HepG2 (cell line): ENCODE measurements at regions not wholly inside any gene's neighbourhood (a gene's known extent, or its start where the extent isn't known, plus 50 kb on each side); places are given as distances from the start of the nearest gene placed in this dataset.

Experiments used
- ARID2 ChIP-seq: sonication (generic); formaldehyde crosslinking; IDR thresholded peaks from 2 replicates; pipeline ENCODE4 v1.8.1; 2022; ENCODE audit warnings: mild to moderate bottlenecking, missing genetic modification reagents, borderline replicate concordance
- ATF7 ChIP-seq, 2 experiments: fragments of 450-650 bp in 1 of 2; sonication (generic) in 1 of 2; formaldehyde crosslinking in 1 of 2; IDR thresholded peaks; 2 replicates each; pipeline versions ENCODE4 v1.4.0 to v1.6.1; 2016 to 2020; ENCODE audit warnings: antibody characterized with exemption in 1 of 2, mild to moderate bottlenecking in 1 of 2, missing genetic modification reagents in 1 of 2
- BCL6 ChIP-seq: IDR thresholded peaks from 2 replicates; pipeline ENCODE4 v1.6.1; 2016; ENCODE audit warnings: missing genetic modification reagents, missing compliant biosample characterization
- EP300 ChIP-seq, 3 experiments: sonication (generic) in 1 of 3; formaldehyde crosslinking in 1 of 3; IDR thresholded peaks; 2 replicates each; pipeline versions ENCODE4 v1.5.1 to v1.6.1; 2011 to 2020; ENCODE audit warnings: low read depth in 2 of 3, low read length in 2 of 3, borderline replicate concordance in 1 of 3, improper control_type of control experiment in 1 of 3, mild to moderate bottlenecking in 1 of 3, missing genetic modification reagents in 1 of 3, moderate library complexity in 1 of 3
- GABPA ChIP-seq, 2 experiments: IDR thresholded peaks; 2 replicates each; pipeline ENCODE4 v1.6.1; 2011 to 2016; ENCODE audit warnings: low read depth in 2 of 2, low read length in 1 of 2, missing biosample characterization in 1 of 2, missing genetic modification characterization in 1 of 2
- GFI1 ChIP-seq: sonication (generic); formaldehyde crosslinking; IDR thresholded peaks from 2 replicates; pipeline ENCODE4 v1.5.0; 2020; ENCODE audit warnings: missing genetic modification reagents, mild to moderate bottlenecking, borderline replicate concordance
- KDM5B ChIP-seq: sonication (generic); formaldehyde crosslinking; IDR thresholded peaks from 2 replicates; pipeline ENCODE4 v1.4.0; 2020; ENCODE audit warnings: missing genetic modification reagents, mild to moderate bottlenecking, borderline replicate concordance
- KLF16 ChIP-seq, 2 experiments: sonication (generic) in 1 of 2; formaldehyde crosslinking in 1 of 2; IDR thresholded peaks; 2 replicates each; pipeline versions ENCODE4 v1.6.1 to v1.8.0; 2016 to 2023; ENCODE audit warnings: missing genetic modification reagents in 2 of 2, missing compliant biosample characterization in 1 of 2
- PHF5A ChIP-seq: IDR thresholded peaks from one replicate; pipeline ENCODE4 v1.6.1; 2018; ENCODE audit warnings: low read depth, missing genetic modification reagents; ENCODE audit not compliant: unreplicated experiment
- ZNF383 ChIP-seq: sonication (generic); formaldehyde crosslinking; IDR thresholded peaks from 2 replicates; pipeline ENCODE4 v1.4.0; 2020; ENCODE audit warnings: missing genetic modification reagents, mild to moderate bottlenecking, borderline replicate concordance
- ZNF570 ChIP-seq: sonication (generic); formaldehyde crosslinking; IDR thresholded peaks from 2 replicates; pipeline ENCODE4 v1.4.0; 2020; ENCODE audit warnings: mild to moderate bottlenecking, missing genetic modification reagents, borderline replicate concordance
- ZNF782 ChIP-seq: sonication (generic); formaldehyde crosslinking; IDR thresholded peaks from 2 replicates; pipeline ENCODE4 v1.4.0; 2020; ENCODE audit warnings: missing genetic modification reagents, mild to moderate bottlenecking, borderline replicate concordance
- ZSCAN22 ChIP-seq: sonication (generic); formaldehyde crosslinking; IDR thresholded peaks from 2 replicates; pipeline ENCODE4 v1.4.0; 2020; ENCODE audit warnings: mild to moderate bottlenecking, missing genetic modification reagents
- ZSCAN30 ChIP-seq: sonication (generic); formaldehyde crosslinking; IDR thresholded peaks from 2 replicates; pipeline ENCODE4 v1.5.0; 2020; ENCODE audit warnings: mild to moderate bottlenecking, missing genetic modification reagents
- TF ChIP-seq, protein P1 (sequence below): sonication (generic); formaldehyde crosslinking; IDR thresholded peaks from 2 replicates; pipeline ENCODE4 v1.9.0; 2022; ENCODE audit warnings: missing genetic modification reagents, mild to moderate bottlenecking, borderline replicate concordance
- TF ChIP-seq, protein P2 (sequence below): sonication (generic); formaldehyde crosslinking; IDR thresholded peaks from 2 replicates; pipeline ENCODE4 v1.5.1; 2020; ENCODE audit warnings: missing genetic modification reagents, mild to moderate bottlenecking, borderline replicate concordance
- TF ChIP-seq, protein P3 (sequence below): sonication (generic); formaldehyde crosslinking; IDR thresholded peaks from 2 replicates; pipeline ENCODE4 v1.4.0; 2020; ENCODE audit warnings: missing genetic modification reagents, low read depth, mild to moderate bottlenecking, borderline replicate concordance
- TF ChIP-seq, protein P4 (sequence below): sonication (generic); formaldehyde crosslinking; IDR thresholded peaks from 2 replicates; pipeline ENCODE4 v1.4.0; 2020; ENCODE audit warnings: mild to moderate bottlenecking, missing genetic modification reagents
- TF ChIP-seq, protein P5 (sequence below): sonication (generic); formaldehyde crosslinking; IDR thresholded peaks from 2 replicates; pipeline ENCODE4 v1.4.0; 2020; ENCODE audit warnings: low read depth, missing genetic modification reagents

DNA sequence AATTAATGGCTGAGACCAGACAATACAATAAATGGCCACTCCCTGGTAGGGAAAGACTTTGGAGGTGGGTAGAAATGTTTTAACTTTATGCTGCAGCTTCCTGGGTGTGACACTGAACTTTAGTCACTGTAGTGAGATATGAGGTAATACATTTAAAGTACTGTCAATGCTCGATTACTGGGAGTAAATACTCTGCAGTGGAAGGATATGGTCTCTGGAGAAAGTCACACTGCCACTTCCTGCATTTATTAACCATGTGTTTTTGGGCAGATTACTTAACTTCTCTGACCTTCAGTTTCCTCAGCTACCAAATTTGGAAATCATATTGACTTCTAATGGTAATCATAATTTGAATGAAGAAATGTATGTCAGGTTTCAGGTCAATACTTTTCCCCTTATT lies 317.1 kb upstream of the TGFBR2 start (continued):
- TF ChIP-seq, protein P1, sequence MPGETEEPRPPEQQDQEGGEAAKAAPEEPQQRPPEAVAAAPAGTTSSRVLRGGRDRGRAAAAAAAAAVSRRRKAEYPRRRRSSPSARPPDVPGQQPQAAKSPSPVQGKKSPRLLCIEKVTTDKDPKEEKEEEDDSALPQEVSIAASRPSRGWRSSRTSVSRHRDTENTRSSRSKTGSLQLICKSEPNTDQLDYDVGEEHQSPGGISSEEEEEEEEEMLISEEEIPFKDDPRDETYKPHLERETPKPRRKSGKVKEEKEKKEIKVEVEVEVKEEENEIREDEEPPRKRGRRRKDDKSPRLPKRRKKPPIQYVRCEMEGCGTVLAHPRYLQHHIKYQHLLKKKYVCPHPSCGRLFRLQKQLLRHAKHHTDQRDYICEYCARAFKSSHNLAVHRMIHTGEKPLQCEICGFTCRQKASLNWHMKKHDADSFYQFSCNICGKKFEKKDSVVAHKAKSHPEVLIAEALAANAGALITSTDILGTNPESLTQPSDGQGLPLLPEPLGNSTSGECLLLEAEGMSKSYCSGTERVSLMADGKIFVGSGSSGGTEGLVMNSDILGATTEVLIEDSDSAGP (CRISPR knock-in tag) = no peak
- TF ChIP-seq, protein P2, sequence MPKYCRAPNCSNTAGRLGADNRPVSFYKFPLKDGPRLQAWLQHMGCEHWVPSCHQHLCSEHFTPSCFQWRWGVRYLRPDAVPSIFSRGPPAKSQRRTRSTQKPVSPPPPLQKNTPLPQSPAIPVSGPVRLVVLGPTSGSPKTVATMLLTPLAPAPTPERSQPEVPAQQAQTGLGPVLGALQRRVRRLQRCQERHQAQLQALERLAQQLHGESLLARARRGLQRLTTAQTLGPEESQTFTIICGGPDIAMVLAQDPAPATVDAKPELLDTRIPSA = no peak
- peak; percentile 44; the same call in 1 of the 2 replicates for TF ChIP-seq BCL6 (CRISPR knock-in tag)
- TF ChIP-seq, protein P3, sequence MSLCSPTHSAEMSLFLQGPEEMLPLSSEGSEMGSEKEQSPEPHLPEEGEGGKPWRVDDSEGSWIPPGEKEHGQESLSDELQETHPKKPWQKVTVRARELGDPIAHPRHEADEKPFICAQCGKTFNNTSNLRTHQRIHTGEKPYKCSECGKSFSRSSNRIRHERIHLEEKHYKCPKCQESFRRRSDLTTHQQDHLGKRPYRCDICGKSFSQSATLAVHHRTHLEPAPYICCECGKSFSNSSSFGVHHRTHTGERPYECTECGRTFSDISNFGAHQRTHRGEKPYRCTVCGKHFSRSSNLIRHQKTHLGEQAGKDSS = no peak
- no peak for TF ChIP-seq ZSCAN22
- TF ChIP-seq PHF5A (CRISPR knock-in tag) = no peak
- TF ChIP-seq, protein P4, sequence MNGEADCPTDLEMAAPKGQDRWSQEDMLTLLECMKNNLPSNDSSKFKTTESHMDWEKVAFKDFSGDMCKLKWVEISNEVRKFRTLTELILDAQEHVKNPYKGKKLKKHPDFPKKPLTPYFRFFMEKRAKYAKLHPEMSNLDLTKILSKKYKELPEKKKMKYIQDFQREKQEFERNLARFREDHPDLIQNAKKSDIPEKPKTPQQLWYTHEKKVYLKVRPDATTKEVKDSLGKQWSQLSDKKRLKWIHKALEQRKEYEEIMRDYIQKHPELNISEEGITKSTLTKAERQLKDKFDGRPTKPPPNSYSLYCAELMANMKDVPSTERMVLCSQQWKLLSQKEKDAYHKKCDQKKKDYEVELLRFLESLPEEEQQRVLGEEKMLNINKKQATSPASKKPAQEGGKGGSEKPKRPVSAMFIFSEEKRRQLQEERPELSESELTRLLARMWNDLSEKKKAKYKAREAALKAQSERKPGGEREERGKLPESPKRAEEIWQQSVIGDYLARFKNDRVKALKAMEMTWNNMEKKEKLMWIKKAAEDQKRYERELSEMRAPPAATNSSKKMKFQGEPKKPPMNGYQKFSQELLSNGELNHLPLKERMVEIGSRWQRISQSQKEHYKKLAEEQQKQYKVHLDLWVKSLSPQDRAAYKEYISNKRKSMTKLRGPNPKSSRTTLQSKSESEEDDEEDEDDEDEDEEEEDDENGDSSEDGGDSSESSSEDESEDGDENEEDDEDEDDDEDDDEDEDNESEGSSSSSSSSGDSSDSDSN = no peak
- TF ChIP-seq KDM5B (CRISPR knock-in tag) = no peak
- no peak for TF ChIP-seq ZNF570 (CRISPR knock-in tag)
- TF ChIP-seq ARID2 = no peak
- peak in 1 of 2 experiments; percentile 75; a peak in 1 of 4 replicates for TF ChIP-seq EP300 (IDR thresholded peaks at IDR 0.05; ENCODE audit: low read depth in 2 of 2, low read length in 2 of 2)
- peak; percentile 47; the same call in 1 of the 2 replicates for TF ChIP-seq EP300 (CRISPR knock-in tag; IDR thresholded peaks at IDR 0.05; ENCODE audit: borderline replicate concordance)
- no peak for TF ChIP-seq GFI1
- no peak for TF ChIP-seq KLF16 (CRISPR knock-in tag; IDR thresholded peaks at IDR 0.05)
- no peak for TF ChIP-seq ZNF383 (CRISPR knock-in tag)
- TF ChIP-seq, protein P5, sequence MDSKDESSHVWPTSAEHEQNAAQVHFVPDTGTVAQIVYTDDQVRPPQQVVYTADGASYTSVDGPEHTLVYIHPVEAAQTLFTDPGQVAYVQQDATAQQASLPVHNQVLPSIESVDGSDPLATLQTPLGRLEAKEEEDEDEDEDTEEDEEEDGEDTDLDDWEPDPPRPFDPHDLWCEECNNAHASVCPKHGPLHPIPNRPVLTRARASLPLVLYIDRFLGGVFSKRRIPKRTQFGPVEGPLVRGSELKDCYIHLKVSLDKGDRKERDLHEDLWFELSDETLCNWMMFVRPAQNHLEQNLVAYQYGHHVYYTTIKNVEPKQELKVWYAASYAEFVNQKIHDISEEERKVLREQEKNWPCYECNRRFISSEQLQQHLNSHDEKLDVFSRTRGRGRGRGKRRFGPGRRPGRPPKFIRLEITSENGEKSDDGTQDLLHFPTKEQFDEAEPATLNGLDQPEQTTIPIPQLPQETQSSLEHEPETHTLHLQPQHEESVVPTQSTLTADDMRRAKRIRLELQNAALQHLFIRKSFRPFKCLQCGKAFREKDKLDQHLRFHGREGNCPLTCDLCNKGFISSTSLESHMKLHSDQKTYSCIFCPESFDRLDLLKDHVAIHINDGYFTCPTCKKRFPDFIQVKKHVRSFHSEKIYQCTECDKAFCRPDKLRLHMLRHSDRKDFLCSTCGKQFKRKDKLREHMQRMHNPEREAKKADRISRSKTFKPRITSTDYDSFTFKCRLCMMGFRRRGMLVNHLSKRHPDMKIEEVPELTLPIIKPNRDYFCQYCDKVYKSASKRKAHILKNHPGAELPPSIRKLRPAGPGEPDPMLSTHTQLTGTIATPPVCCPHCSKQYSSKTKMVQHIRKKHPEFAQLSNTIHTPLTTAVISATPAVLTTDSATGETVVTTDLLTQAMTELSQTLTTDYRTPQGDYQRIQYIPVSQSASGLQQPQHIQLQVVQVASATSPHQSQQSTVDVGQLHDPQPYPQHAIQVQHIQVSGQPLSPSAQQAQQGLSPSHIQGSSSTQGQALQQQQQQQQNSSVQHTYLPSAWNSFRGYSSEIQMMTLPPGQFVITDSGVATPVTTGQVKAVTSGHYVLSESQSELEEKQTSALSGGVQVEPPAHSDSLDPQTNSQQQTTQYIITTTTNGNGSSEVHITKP (CRISPR knock-in tag) = no peak
- no peak for TF ChIP-seq GABPA (IDR thresholded peaks at IDR 0.05; ENCODE audit: low read depth, low read length)
- TF ChIP-seq GABPA (CRISPR knock-in tag; IDR thresholded peaks at IDR 0.05; ENCODE audit: low read depth) = peak; percentile 56
- TF ChIP-seq ZSCAN30 (CRISPR knock-in tag) = no peak
- TF ChIP-seq ZNF782 (CRISPR knock-in tag) = no peak
- TF ChIP-seq ATF7 (IDR thresholded peaks at IDR 0.05) = peak; percentile 37; the same call in 1 of the 2 replicates
- no peak; the same call in 1 of the 2 replicates for TF ChIP-seq ATF7 (CRISPR knock-in tag; IDR thresholded peaks at IDR 0.05)
